Heart left ventricle (tissue), 13 donors: ENCODE measurements at regions not wholly inside any gene's neighbourhood (a gene's known extent, or its start where the extent isn't known, plus 50 kb on each side); places are given as distances from the start of the nearest gene placed in this dataset.

ENCODE experiments used
- POLR2A ChIP-seq, 2 donors: fragments of 450-650 bp; IDR thresholded peaks; one replicate each; pipeline ENCODE4 v1.6.1; 2017; ENCODE audit warnings: antibody characterized with exemption in 2 of 2, mild to moderate bottlenecking in 2 of 2, moderate library complexity in 2 of 2
- TF ChIP-seq, protein P1 (sequence below), 12 donors: fragments of 200-600 bp; sonication (generic) in 4 of 12; IDR thresholded peaks; one replicate each; pipeline versions ENCODE4 v1.5.0 to v1.8.0; 2018 to 2022; ENCODE audit warnings: antibody characterized with exemption in 12 of 12, mild to moderate bottlenecking in 5 of 12
- donor health status: ischemic (EF 13 %, LVEDD 7.1; RV severe dilation, severe dysfunction).
- donor health status: DM: no; HTN: yes; CAD: no.
- donor health status: DM: no; HTN: no; CAD: no.
- donor health status: ischemic (EF 25% LVEDD 6.9; RV normal size, moderate dysfunction).
- donor health status: ischemic (EF 25% LVEDD 5.7; RV mildly dilated, moderate dysfunction).
- donor health status: ischemic (EF 35%, LVEDD 5.7; RV mildly dilated, moderate dysfunction).
- donor health status: nonischemic (EF 11% LVEDD 7.7; RV severe dilation, severe dysfunction).
- donor health status: DM: yes; HTN: yes; CAD: no.
- donor health status: PGD.
- donor health status: ischemic (EF 29% LVEDD 5.4; RV normal size, mild dysfunction).
- donor health status: nonischemic (EF 23%, LVEDD 6.1; RV moderate dilation, normal function).

DNA sequence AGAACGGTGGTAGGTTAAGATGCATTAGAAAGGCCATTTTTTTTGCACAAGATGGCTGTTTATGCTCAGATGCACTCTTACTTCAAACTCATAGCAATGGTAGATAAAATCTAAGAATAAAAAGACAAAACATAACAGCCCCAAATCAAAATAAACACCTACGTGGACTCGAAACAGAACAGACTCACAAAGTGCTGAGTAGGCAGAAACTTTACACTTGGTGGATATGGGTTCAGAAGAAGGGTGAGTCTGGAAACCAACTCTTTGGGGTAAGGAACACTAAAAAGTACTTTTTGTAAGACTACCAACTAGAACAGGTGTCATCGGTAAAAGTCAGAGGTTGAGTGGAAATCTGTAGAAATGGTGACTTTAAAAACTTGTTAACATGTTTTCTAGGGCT, 468.2 kb downstream of the OTOL1 start:
- TF ChIP-seq, protein P1, sequence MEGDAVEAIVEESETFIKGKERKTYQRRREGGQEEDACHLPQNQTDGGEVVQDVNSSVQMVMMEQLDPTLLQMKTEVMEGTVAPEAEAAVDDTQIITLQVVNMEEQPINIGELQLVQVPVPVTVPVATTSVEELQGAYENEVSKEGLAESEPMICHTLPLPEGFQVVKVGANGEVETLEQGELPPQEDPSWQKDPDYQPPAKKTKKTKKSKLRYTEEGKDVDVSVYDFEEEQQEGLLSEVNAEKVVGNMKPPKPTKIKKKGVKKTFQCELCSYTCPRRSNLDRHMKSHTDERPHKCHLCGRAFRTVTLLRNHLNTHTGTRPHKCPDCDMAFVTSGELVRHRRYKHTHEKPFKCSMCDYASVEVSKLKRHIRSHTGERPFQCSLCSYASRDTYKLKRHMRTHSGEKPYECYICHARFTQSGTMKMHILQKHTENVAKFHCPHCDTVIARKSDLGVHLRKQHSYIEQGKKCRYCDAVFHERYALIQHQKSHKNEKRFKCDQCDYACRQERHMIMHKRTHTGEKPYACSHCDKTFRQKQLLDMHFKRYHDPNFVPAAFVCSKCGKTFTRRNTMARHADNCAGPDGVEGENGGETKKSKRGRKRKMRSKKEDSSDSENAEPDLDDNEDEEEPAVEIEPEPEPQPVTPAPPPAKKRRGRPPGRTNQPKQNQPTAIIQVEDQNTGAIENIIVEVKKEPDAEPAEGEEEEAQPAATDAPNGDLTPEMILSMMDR (IDR thresholded peaks at IDR 0.05) = no peak
- no peak for TF ChIP-seq POLR2A (IDR thresholded peaks at IDR 0.05)
